ENCODE measurements at regions not wholly inside any gene's neighbourhood (a gene's known extent, or its start where the extent isn't known, plus 50 kb on each side); places are given as distances from the start of the nearest gene placed in this dataset.
"Not testable (repeated sequence)": the region's sequence is repeated elsewhere in the genome, so short reads cannot be mapped to it uniquely, and the experiment has no call there.

GRCh38 chr7:32223071-32223650, 153.0 kb upstream of the PDE1C start:
- peaks cover 9% of the 10 kb centered on the region for H3K9me3 ChIP-seq (replicated peaks)
- peaks cover 46% of the 10 kb centered on the region for H3K27me3 ChIP-seq (ENCODE audit: low read depth)
- no peak overlapping the region for H3K4me3 ChIP-seq
- no peaks in the 10 kb centered on the region for H3K36me3 ChIP-seq
- peaks cover 4% of the 10 kb centered on the region for H3K4me1 ChIP-seq
- H3K27ac ChIP-seq (replicated peaks): no peak overlapping the region
- DNase-seq: no peak
- intact Hi-C loops (cut with micrococcal nuclease): no loop called here
- TF ChIP-seq CTCF (IDR thresholded peaks at IDR 0.05; ENCODE audit: borderline replicate concordance): no peak

GRCh38 chr7:32222251-32222900, 152.2 kb upstream of the PDE1C start:
- H3K36me3 ChIP-seq: no peaks in the 10 kb centered on the region
- intact Hi-C loops (cut with micrococcal nuclease): no loop called here
- no peak for DNase-seq

GRCh38 chr7:32221736-32222135, 151.5 kb upstream of the PDE1C start:
- intact Hi-C loops (cut with micrococcal nuclease): no loop called here
- H3K4me3 ChIP-seq: no peak overlapping the region
- H3K4me1 ChIP-seq: peaks cover 4% of the 10 kb centered on the region
- TF ChIP-seq CTCF (IDR thresholded peaks at IDR 0.05; ENCODE audit: borderline replicate concordance): no peak
- H3K27ac ChIP-seq (replicated peaks): no peak overlapping the region
- no peaks in the 10 kb centered on the region for H3K36me3 ChIP-seq
- H3K9me3 ChIP-seq (replicated peaks): no peaks in the 10 kb centered on the region
- no peak for DNase-seq
- peaks cover 44% of the 10 kb centered on the region for H3K27me3 ChIP-seq (ENCODE audit: low read depth)

More at GRCh38 chr7:32222251-32222900, 152.2 kb upstream of the PDE1C start:
- no peak for TF ChIP-seq CTCF (IDR thresholded peaks at IDR 0.05; ENCODE audit: borderline replicate concordance)
- Histone ChIP-seq H3K4me1 (peaks cover 4% of the 10 kb centered on the region), H3K4me3 (no peak overlapping the region), H3K27me3 (ENCODE audit: low read depth) (peaks cover 48% of the 10 kb centered on the region), H3K27ac (replicated peaks) (no peak overlapping the region), H3K9me3 (replicated peaks) (peaks cover 1% of the 10 kb centered on the region)

GRCh38 chr7:32221056-32221455, 150.8 kb upstream of the PDE1C start:
- H3K27ac ChIP-seq (replicated peaks): no peak overlapping the region
- intact Hi-C loops (cut with micrococcal nuclease): no loop called here
- no peak overlapping the region for H3K4me3 ChIP-seq
- H3K36me3 ChIP-seq: no peaks in the 10 kb centered on the region
- DNase-seq: no peak
- no peaks in the 10 kb centered on the region for H3K9me3 ChIP-seq (replicated peaks)
- no peak for TF ChIP-seq CTCF (IDR thresholded peaks at IDR 0.05; ENCODE audit: borderline replicate concordance)
- peaks cover 38% of the 10 kb centered on the region for H3K27me3 ChIP-seq (ENCODE audit: low read depth)
- peaks cover 4% of the 10 kb centered on the region for H3K4me1 ChIP-seq

GRCh38 chr7:32219831-32220230, 149.6 kb upstream of the PDE1C start:
- intact Hi-C loops (cut with micrococcal nuclease): not testable (repeated sequence)

GRCh38 chr7:32219416-32219815, 149.2 kb upstream of the PDE1C start:
- intact Hi-C loops (cut with micrococcal nuclease): no loop called here

More at GRCh38 chr7:32219831-32220230, 149.6 kb upstream of the PDE1C start:
- H3K4me1 ChIP-seq; H3K27ac ChIP-seq (replicated peaks); H3K9me3 ChIP-seq (replicated peaks); H3K36me3 ChIP-seq; H3K4me3 ChIP-seq; DNase-seq: not testable (repeated sequence)
- H3K27me3 ChIP-seq (ENCODE audit: low read depth): peaks cover 35% of the 10 kb centered on the region

More at GRCh38 chr7:32219416-32219815, 149.2 kb upstream of the PDE1C start:
- no peak for DNase-seq
- no peaks in the 10 kb centered on the region for H3K9me3 ChIP-seq (replicated peaks)
- peaks cover 35% of the 10 kb centered on the region for H3K27me3 ChIP-seq (ENCODE audit: low read depth)
- no peak overlapping the region for H3K4me3 ChIP-seq
- no peaks in the 10 kb centered on the region for H3K36me3 ChIP-seq
- no peak overlapping the region for H3K27ac ChIP-seq (replicated peaks)
- peaks cover 4% of the 10 kb centered on the region for H3K4me1 ChIP-seq
- no peak for TF ChIP-seq CTCF (IDR thresholded peaks at IDR 0.05; ENCODE audit: borderline replicate concordance)
